ENCODE measurements at regions not wholly inside any gene's neighbourhood (a gene's known extent, or its start where the extent isn't known, plus 50 kb on each side); places are given as distances from the start of the nearest gene placed in this dataset.

DNA sequence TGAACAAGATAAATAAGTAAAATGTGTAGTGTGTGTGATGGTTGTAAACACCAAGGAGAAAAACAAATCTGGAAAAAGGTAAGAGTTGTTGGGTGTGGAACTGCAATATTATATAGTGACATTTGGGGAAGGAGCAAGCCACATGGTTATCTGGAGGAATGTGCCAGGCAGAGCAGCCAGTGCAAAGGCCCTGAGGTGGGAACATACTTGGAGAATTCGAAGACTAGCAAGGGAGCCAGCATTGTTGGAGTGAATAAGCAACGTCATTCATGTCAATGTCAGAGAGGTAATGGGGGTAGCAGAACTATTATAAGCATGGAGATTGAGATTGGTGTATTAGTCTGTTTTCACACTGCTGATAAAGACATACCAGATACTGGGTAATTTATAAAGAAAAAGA, 241.5 kb upstream of the LHX5 start (continued):
- no peak for TF ChIP-seq ZNF843 (tag by site-specific recombination; IDR thresholded peaks at IDR 0.05)

DNA sequence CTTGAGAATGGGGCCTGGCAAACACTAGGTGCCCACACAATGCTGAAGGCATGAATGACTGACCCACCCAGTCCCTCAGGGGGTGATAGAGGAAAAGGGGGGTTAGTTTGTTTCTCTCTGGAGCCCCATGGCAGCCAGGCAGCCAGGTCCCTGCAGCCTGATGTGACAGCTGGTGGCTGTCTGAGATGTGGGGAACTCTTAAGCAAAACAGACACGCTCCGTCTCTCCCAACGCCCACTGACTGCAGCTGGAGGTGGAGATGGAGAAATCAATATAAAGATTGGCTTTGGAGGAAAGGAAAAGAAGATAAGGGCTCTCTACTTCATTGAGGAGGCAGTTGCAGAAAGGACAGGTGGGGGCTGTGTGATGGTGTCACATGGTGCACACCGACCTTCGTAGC, 240.8 kb upstream of the LHX5 start:
- ChIA-PET POLR2A (no interaction called here), CTCF (no interaction called here)
- Histone ChIP-seq H3K27ac (ENCODE audit: extremely low read depth, low read depth, low read length) (no peak overlapping the region), H3K36me3 (ENCODE audit: control insufficient read depth in 2 of 2, insufficient read depth in 1 of 2, low read length in 2 of 2) (no peaks in the 10 kb centered on the region), H3K9me3 (ENCODE audit: control insufficient read depth, insufficient read depth, low read depth, low read length) (no peaks in the 10 kb centered on the region), H3K4me1 (ENCODE audit: control insufficient read depth, insufficient read depth, low read length) (no peaks in the 10 kb centered on the region), H3K4me3 (ENCODE audit: low read depth, low read length) (no peak overlapping the region)
- no peak for TF ChIP-seq ZSCAN30 (tag by site-specific recombination; IDR thresholded peaks at IDR 0.05)
- TF ChIP-seq ZNF837 (tag by site-specific recombination; IDR thresholded peaks at IDR 0.05) = no peak
- no peak for TF ChIP-seq ZNF561 (tag by site-specific recombination; IDR thresholded peaks at IDR 0.05; ENCODE audit: borderline replicate concordance)
- no peak for TF ChIP-seq ZIC2 (tag by site-specific recombination; IDR thresholded peaks at IDR 0.05)
- TF ChIP-seq HOXD13 (CRISPR knock-in tag; IDR thresholded peaks at IDR 0.05; ENCODE audit: borderline replicate concordance) = no peak
- no peak for TF ChIP-seq ZNF707 (tag by site-specific recombination; IDR thresholded peaks at IDR 0.05)

DNA sequence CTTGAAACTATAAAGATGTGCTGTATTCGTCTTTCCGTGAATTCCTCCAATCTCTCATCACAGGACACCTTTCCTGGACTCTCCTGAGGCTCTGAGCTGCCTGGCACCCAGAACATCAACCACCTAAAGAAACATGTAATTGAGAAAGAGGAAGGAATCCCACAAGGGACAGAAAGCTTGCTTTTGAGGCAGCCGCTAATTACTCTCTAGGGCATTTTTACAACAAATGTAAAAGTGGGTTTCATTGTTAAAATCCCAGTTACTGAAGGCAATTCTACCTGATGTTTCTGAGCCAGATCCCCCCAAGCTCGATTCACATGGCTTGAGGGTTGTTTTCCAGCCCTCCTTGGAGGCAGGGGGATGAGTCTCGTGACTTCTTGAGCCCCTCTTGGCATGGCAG, 238.5 kb upstream of the LHX5 start:
- Histone ChIP-seq H3K36me3 (ENCODE audit: control insufficient read depth in 2 of 2, insufficient read depth in 1 of 2, low read length in 2 of 2) (no peaks in the 10 kb centered on the region), H3K4me1 (ENCODE audit: control insufficient read depth, insufficient read depth, low read length) (no peaks in the 10 kb centered on the region), H3K9me3 (ENCODE audit: control insufficient read depth, insufficient read depth, low read depth, low read length) (no peaks in the 10 kb centered on the region), H3K4me3 (ENCODE audit: low read depth, low read length) (no peak overlapping the region), H3K27ac (ENCODE audit: extremely low read depth, low read depth, low read length) (no peak overlapping the region)
- no peak for TF ChIP-seq ZNF654 (tag by site-specific recombination; IDR thresholded peaks at IDR 0.05; ENCODE audit: low read depth)
- TF ChIP-seq ZNF155 (tag by site-specific recombination; IDR thresholded peaks at IDR 0.05) = no peak
- no peak for TF ChIP-seq ZNF658 (tag by site-specific recombination; IDR thresholded peaks at IDR 0.05)
- no peak for TF ChIP-seq BCL11B (tag by site-specific recombination; IDR thresholded peaks at IDR 0.05; ENCODE audit: low read depth)
- ChIA-PET POLR2A (no interaction called here), CTCF (interaction anchor here (0.8 kb wide), 1 partner anchor 272 kb away, joined by 3 read pairs; no protein-coding TSS in a partner anchor)

DNA sequence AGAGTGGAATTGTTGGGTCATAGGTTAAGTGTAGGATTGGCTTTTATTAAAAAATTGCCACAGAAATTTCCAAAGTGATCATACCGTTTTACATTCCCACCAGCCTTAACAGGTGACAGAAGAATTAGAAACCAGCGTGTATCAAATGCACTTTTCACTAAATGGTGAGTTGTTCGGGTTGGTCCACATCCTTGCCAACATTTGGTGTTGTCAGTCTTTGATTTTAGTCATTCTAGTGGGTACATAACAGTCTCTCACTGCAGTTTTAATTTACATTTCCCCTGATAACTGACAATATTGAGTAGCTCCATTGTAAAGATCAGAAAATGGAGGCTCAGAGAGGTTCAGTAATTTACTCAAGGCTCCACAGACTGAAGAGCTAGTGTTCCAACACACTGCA, 237.8 kb upstream of the LHX5 start:
- H3K36me3 ChIP-seq (ENCODE audit: control insufficient read depth in 2 of 2, insufficient read depth in 1 of 2, low read length in 2 of 2) = no peaks in the 10 kb centered on the region
- no peaks in the 10 kb centered on the region for H3K4me1 ChIP-seq (ENCODE audit: control insufficient read depth, insufficient read depth, low read length)

DNA sequence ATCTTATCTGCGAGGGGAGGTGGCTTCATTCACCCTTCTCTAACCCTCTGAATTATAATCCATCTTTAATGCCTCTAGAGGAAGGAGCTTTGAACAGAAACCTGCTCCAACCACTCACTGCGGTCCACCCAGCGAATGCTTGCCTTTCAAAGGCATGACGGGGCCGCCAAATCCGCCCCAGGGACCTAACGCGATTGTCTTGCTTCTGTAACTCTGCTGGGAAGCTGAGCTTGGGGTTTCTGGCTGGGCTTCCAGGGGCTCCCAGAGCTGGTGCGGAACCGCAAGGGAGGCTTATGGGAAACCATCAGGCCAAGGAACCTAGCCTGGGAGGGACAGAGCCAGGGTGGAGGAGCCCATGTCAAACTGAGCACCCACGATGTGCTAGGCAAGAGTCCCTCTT, 231.2 kb upstream of the LHX5 start:
- Histone ChIP-seq H3K27ac (ENCODE audit: extremely low read depth, low read depth, low read length) (no peak overlapping the region), H3K9me3 (ENCODE audit: control insufficient read depth, insufficient read depth, low read depth, low read length) (no peaks in the 10 kb centered on the region), H3K4me1 (ENCODE audit: control insufficient read depth, insufficient read depth, low read length) (no peaks in the 10 kb centered on the region), H3K36me3 (ENCODE audit: control insufficient read depth in 2 of 2, insufficient read depth in 1 of 2, low read length in 2 of 2) (no peaks in the 10 kb centered on the region), H3K4me3 (ENCODE audit: low read depth, low read length) (no peak overlapping the region)
- ChIA-PET POLR2A (no interaction called here), CTCF (interaction anchor here (0.8 kb wide), 1 partner anchor 241 kb away, joined by 3 read pairs; no protein-coding TSS in a partner anchor)
- TF ChIP-seq ZNF747 (tag by site-specific recombination; IDR thresholded peaks at IDR 0.05) (no peak), ZNF146 (tag by site-specific recombination; IDR thresholded peaks at IDR 0.05) (no peak), ZNF169 (tag by site-specific recombination; IDR thresholded peaks at IDR 0.05) (no peak), KLF1 (tag by site-specific recombination; IDR thresholded peaks at IDR 0.05) (no peak), ZNF302 (tag by site-specific recombination; IDR thresholded peaks at IDR 0.05; ENCODE audit: low read depth) (no peak), ZNF701 (tag by site-specific recombination; IDR thresholded peaks at IDR 0.05) (no peak), ZNF184 (tag by site-specific recombination; IDR thresholded peaks at IDR 0.05) (no peak), ZFP3 (tag by site-specific recombination; IDR thresholded peaks at IDR 0.05; ENCODE audit: low read depth) (no peak), ZNF416 (tag by site-specific recombination; IDR thresholded peaks at IDR 0.05) (no peak), ZFP69B (tag by site-specific recombination; IDR thresholded peaks at IDR 0.05) (no peak), ZNF391 (tag by site-specific recombination; IDR thresholded peaks at IDR 0.05; ENCODE audit: borderline replicate concordance, low read depth) (no peak)
- TF ChIP-seq, protein P1, sequence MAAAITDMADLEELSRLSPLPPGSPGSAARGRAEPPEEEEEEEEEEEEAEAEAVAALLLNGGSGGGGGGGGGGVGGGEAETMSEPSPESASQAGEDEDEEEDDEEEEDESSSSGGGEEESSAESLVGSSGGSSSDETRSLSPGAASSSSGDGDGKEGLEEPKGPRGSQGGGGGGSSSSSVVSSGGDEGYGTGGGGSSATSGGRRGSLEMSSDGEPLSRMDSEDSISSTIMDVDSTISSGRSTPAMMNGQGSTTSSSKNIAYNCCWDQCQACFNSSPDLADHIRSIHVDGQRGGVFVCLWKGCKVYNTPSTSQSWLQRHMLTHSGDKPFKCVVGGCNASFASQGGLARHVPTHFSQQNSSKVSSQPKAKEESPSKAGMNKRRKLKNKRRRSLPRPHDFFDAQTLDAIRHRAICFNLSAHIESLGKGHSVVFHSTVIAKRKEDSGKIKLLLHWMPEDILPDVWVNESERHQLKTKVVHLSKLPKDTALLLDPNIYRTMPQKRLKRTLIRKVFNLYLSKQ (tag by site-specific recombination; IDR thresholded peaks at IDR 0.05; ENCODE audit: borderline replicate concordance) = no peak
- TF ChIP-seq, protein P2, sequence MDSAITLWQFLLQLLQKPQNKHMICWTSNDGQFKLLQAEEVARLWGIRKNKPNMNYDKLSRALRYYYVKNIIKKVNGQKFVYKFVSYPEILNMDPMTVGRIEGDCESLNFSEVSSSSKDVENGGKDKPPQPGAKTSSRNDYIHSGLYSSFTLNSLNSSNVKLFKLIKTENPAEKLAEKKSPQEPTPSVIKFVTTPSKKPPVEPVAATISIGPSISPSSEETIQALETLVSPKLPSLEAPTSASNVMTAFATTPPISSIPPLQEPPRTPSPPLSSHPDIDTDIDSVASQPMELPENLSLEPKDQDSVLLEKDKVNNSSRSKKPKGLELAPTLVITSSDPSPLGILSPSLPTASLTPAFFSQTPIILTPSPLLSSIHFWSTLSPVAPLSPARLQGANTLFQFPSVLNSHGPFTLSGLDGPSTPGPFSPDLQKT (IDR thresholded peaks at IDR 0.05; ENCODE audit: borderline replicate concordance, low read depth, low read length) = no peak
- TF ChIP-seq, protein P3, sequence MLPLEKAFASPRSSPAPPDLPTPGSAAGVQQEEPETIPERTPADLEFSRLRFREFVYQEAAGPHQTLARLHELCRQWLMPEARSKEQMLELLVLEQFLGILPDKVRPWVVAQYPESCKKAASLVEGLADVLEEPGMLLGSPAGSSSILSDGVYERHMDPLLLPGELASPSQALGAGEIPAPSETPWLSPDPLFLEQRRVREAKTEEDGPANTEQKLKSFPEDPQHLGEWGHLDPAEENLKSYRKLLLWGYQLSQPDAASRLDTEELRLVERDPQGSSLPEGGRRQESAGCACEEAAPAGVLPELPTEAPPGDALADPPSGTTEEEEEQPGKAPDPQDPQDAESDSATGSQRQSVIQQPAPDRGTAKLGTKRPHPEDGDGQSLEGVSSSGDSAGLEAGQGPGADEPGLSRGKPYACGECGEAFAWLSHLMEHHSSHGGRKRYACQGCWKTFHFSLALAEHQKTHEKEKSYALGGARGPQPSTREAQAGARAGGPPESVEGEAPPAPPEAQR (tag by site-specific recombination; IDR thresholded peaks at IDR 0.05) = no peak

More for the DNA sequence above, 237.8 kb upstream of the LHX5 start:
- no peak overlapping the region for H3K4me3 ChIP-seq (ENCODE audit: low read depth, low read length)
- H3K27ac ChIP-seq (ENCODE audit: extremely low read depth, low read depth, low read length) = no peak overlapping the region
- ChIA-PET POLR2A (no interaction called here), CTCF (interaction anchor here (0.8 kb wide), 1 partner anchor 272 kb away, joined by 3 read pairs; no protein-coding TSS in a partner anchor)
- TF ChIP-seq ZNF701 (tag by site-specific recombination; IDR thresholded peaks at IDR 0.05) (no peak), ZNF140 (tag by site-specific recombination; IDR thresholded peaks at IDR 0.05) (0 out of 2 replicates have a peak, but pooled peaks have one; percentile 8)
- no peaks in the 10 kb centered on the region for H3K9me3 ChIP-seq (ENCODE audit: control insufficient read depth, insufficient read depth, low read depth, low read length)

All from HEK293 (cell line).